ENCODE measurements at regions not wholly inside any gene's neighbourhood (a gene's known extent, or its start where the extent isn't known, plus 50 kb on each side); places are given as distances from the start of the nearest gene placed in this dataset.

- no peak for TF ChIP-seq CTCF (IDR thresholded peaks at IDR 0.05; ENCODE audit: insufficient read depth, low read length, poor library complexity, severe bottlenecking)
- no peak for TF ChIP-seq EZH2phosphoT487 (conservative IDR thresholded peaks at IDR 0.05; ENCODE audit: low read length)
Measured at GRCh38 chr3:159447841-159448240, 540.8 kb upstream of the IL12A start.

All from SU-DHL-6 (cell line).